ENCODE measurements at regions not wholly inside any gene's neighbourhood (a gene's known extent, or its start where the extent isn't known, plus 50 kb on each side); places are given as distances from the start of the nearest gene placed in this dataset.
A peak's percentile ranks its signal among the peaks of the same experiment; 100 is the strongest.

GRCh38 chr3:66165660-66166059 is 55.1 kb upstream of the SLC25A26 start:
- DNase-seq = no peak

- DNase-seq = no peak
Measured at GRCh38 chr3:66164155-66164554, 56.6 kb upstream of the SLC25A26 start.

GRCh38 chr3:66163222-66163621 is 57.6 kb upstream of the SLC25A26 start:
- DNase-seq = no peak

GRCh38 chr3:66162766-66163165 is 58.0 kb upstream of the SLC25A26 start:
- DNase-seq = no peak

- DNase-seq = no peak
Measured at GRCh38 chr3:66158933-66159683, 61.7 kb upstream of the SLC25A26 start.

GRCh38 chr3:66154444-66154861 is 66.3 kb upstream of the SLC25A26 start:
- DNase-seq = no peak

- DNase-seq = no peak
Measured at GRCh38 chr3:66153481-66154443, 67.0 kb upstream of the SLC25A26 start.

- no peak for DNase-seq
Measured at GRCh38 chr3:66152336-66152735, 68.5 kb upstream of the SLC25A26 start.

- no peak for DNase-seq
Measured at GRCh38 chr3:66150977-66151376, 69.8 kb upstream of the SLC25A26 start.

- no peak for DNase-seq
Measured at GRCh38 chr3:66149269-66149668, 71.5 kb upstream of the SLC25A26 start.

GRCh38 chr3:66145408-66145733 is 75.4 kb upstream of the SLC25A26 start:
- DNase-seq = no peak

GRCh38 chr3:66144568-66145407 is 76.0 kb upstream of the SLC25A26 start:
- DNase-seq = no peak

GRCh38 chr3:66142079-66142478 is 78.7 kb upstream of the SLC25A26 start:
- DNase-seq = no peak

- DNase-seq = no peak
Measured at GRCh38 chr3:66140743-66141372, 79.9 kb upstream of the SLC25A26 start.

- DNase-seq = no peak
Measured at GRCh38 chr3:66140106-66140505, 80.7 kb upstream of the SLC25A26 start.

- no peak for DNase-seq
Measured at GRCh38 chr3:66139415-66139814, 81.4 kb upstream of the SLC25A26 start.

- peak; percentile 37 to 66 for DNase-seq
Measured at GRCh38 chr3:66138336-66139313, 82.2 kb upstream of the SLC25A26 start.

GRCh38 chr3:66136597-66136996 is 84.2 kb upstream of the SLC25A26 start:
- DNase-seq = no peak

- DNase-seq = no peak
Measured at GRCh38 chr3:66133853-66134445, 86.9 kb upstream of the SLC25A26 start.

- no peak for DNase-seq
Measured at GRCh38 chr3:66133050-66133757, 87.6 kb upstream of the SLC25A26 start.

Measured in NCI-H2081 (cell line).